Suprapubic skin (tissue), 4 donors: ENCODE measurements at regions not wholly inside any gene's neighbourhood (a gene's known extent, or its start where the extent isn't known, plus 50 kb on each side); places are given as distances from the start of the nearest gene placed in this dataset.

Experiments
- EP300 ChIP-seq: sonication (generic); formaldehyde crosslinking; IDR thresholded peaks from one replicate; pipeline ENCODE4 v1.6.1; 2017; ENCODE audit warnings: antibody characterized with exemption
- POLR2A ChIP-seq, 2 donors: fragments of 450-650 bp; IDR thresholded peaks; one replicate each; pipeline ENCODE4 v1.6.1; 2017; ENCODE audit warnings: antibody characterized with exemption in 2 of 2, mild to moderate bottlenecking in 2 of 2, moderate library complexity in 2 of 2
- POLR2AphosphoS5 ChIP-seq, 3 donors: sonication (generic); formaldehyde crosslinking; IDR thresholded peaks; one replicate each; pipeline ENCODE4 v1.6.1; 2017; ENCODE audit warnings: antibody characterized with exemption in 3 of 3
- TF ChIP-seq, protein P1 (sequence below), 2 donors: fragments of 200-600 bp in 1 of 2; fragments of 450-650 bp in 1 of 2; sonication (generic) in 1 of 2; IDR thresholded peaks; one replicate each; pipeline ENCODE4 v1.5.1; 2016 to 2019; ENCODE audit warnings: antibody characterized with exemption in 2 of 2, mild to moderate bottlenecking in 1 of 2, moderate library complexity in 1 of 2

DNA sequence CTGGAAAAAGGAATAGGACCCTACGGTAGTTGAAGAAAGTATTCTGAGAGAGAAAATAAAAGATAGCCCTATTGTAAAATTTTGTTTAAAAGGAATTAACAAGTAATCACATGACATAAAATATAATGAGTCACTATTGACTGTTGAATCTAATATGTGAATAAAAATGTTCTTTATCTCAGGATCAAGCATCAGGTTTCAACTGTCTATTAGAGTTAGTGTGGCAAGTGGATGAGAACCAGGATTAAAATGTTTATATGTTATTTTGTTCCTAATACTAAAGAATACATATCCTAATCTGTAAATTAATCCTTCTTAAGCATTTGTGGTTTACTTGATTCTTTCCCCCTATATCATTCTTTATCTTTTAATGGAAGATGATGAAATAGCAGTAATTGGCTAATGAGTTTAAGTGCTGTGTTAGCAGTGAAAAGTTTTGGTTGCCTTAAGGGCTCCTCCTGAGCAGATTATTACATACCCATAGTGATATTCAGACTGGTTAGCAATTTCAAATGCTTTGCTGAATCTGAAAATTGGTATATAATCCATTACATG is 101.8 kb upstream of the BCHE start:
- TF ChIP-seq, protein P1, sequence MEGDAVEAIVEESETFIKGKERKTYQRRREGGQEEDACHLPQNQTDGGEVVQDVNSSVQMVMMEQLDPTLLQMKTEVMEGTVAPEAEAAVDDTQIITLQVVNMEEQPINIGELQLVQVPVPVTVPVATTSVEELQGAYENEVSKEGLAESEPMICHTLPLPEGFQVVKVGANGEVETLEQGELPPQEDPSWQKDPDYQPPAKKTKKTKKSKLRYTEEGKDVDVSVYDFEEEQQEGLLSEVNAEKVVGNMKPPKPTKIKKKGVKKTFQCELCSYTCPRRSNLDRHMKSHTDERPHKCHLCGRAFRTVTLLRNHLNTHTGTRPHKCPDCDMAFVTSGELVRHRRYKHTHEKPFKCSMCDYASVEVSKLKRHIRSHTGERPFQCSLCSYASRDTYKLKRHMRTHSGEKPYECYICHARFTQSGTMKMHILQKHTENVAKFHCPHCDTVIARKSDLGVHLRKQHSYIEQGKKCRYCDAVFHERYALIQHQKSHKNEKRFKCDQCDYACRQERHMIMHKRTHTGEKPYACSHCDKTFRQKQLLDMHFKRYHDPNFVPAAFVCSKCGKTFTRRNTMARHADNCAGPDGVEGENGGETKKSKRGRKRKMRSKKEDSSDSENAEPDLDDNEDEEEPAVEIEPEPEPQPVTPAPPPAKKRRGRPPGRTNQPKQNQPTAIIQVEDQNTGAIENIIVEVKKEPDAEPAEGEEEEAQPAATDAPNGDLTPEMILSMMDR (IDR thresholded peaks at IDR 0.05) = no peak
- TF ChIP-seq POLR2AphosphoS5 (IDR thresholded peaks at IDR 0.05) (no peak), POLR2A (IDR thresholded peaks at IDR 0.05) (no peak), EP300 (no peak)
